Common myeloid progenitor, CD34-positive (primary cell): ENCODE measurements at regions not wholly inside any gene's neighbourhood (a gene's known extent, or its start where the extent isn't known, plus 50 kb on each side); places are given as distances from the start of the nearest gene placed in this dataset.

Experiments
- CTCF ChIA-PET: fragments of 350-600 bp; sonication (Branson Sonifier 250); formaldehyde crosslinking; loops from one replicate; lab custom pipeline; 2021; ENCODE audit warnings: antibody characterized with exemption; lab: Charles Lee
- POLR2A ChIA-PET: fragments of 350-600 bp; sonication (Branson Sonifier 250); formaldehyde crosslinking; loops from one replicate; lab custom pipeline; 2021; ENCODE audit warnings: antibody characterized with exemption; lab: Charles Lee
- DNase-seq, 3 donors: peaks; one replicate each; pipeline versions ENCODE4 v3.0.0 to v3.0.0-alpha.2; 2013
- H3K27ac ChIP-seq, 2 experiments: 1 replicate in 1 of 2; 2 replicates in 1 of 2; pipeline ENCODE4 v1.7.0; 2013; ENCODE audit warnings: inconsistent platforms in 2 of 2, low read length in 2 of 2, mild to moderate bottlenecking in 2 of 2, low read depth in 1 of 2, moderate library complexity in 1 of 2; ENCODE audit not compliant: severe bottlenecking in 2 of 2, insufficient read depth in 1 of 2, poor library complexity in 1 of 2
- H3K27me3 ChIP-seq, 5 experiments: replicated peaks in 2 of 5; 1 replicate in 3 of 5; 2 replicates in 2 of 5; pipeline versions ENCODE4 v1.6.1 to v1.7.0; 2013; ENCODE audit warnings: low read length in 4 of 5, mild to moderate bottlenecking in 2 of 5, moderate library complexity in 2 of 5, inconsistent platforms in 1 of 5; ENCODE audit not compliant: insufficient read depth in 5 of 5, control insufficient read depth in 4 of 5
- H3K36me3 ChIP-seq, 4 experiments: 1 replicate in 2 of 4; 2 replicates in 2 of 4; pipeline versions ENCODE4 v1.6.1 to v1.7.0; 2013; ENCODE audit warnings: low read length in 3 of 4, control low read depth in 1 of 4, mild to moderate bottlenecking in 1 of 4; ENCODE audit not compliant: control insufficient read depth in 4 of 4, insufficient read depth in 4 of 4
- H3K4me1 ChIP-seq, 4 experiments: 1 replicate in 3 of 4; 2 replicates in 1 of 4; pipeline versions ENCODE4 v1.6.1 to v1.7.1; 2013; ENCODE audit warnings: low read length in 3 of 4, mild to moderate bottlenecking in 3 of 4, control low read depth in 1 of 4, inconsistent platforms in 1 of 4, moderate library complexity in 1 of 4; ENCODE audit not compliant: control insufficient read depth in 4 of 4, insufficient read depth in 4 of 4; ENCODE audit errors: control extremely low read depth in 1 of 4
- H3K4me3 ChIP-seq, 7 experiments: 1 replicate in 4 of 7; 2 replicates in 3 of 7; pipeline versions ENCODE4 v1.5.1 to v1.7.0; 2013; ENCODE audit warnings: mild to moderate bottlenecking in 7 of 7, low read length in 6 of 7, moderate library complexity in 6 of 7, inconsistent platforms in 2 of 7, low read depth in 2 of 7, control low read depth in 1 of 7; ENCODE audit not compliant: insufficient read depth in 4 of 7, control insufficient read depth in 1 of 7; ENCODE audit errors: extremely low read depth in 1 of 7
- H3K9me3 ChIP-seq, 5 experiments: 1 replicate in 4 of 5; 2 replicates in 1 of 5; pipeline versions ENCODE4 v1.6.1 to v1.7.1; 2013; ENCODE audit warnings: low read length in 4 of 5, mild to moderate bottlenecking in 2 of 5, inconsistent platforms in 1 of 5, low read depth in 1 of 5, moderate library complexity in 1 of 5; ENCODE audit not compliant: control insufficient read depth in 4 of 5, insufficient read depth in 2 of 5; ENCODE audit errors: control extremely low read depth in 1 of 5
- WGBS: methylation state at CpG from one replicate; pipeline ENCODE4 v1.1.5; 2013; ENCODE audit not compliant: insufficient coverage; 5-methylcytosine and 5-hydroxymethylcytosine counted together

DNA sequence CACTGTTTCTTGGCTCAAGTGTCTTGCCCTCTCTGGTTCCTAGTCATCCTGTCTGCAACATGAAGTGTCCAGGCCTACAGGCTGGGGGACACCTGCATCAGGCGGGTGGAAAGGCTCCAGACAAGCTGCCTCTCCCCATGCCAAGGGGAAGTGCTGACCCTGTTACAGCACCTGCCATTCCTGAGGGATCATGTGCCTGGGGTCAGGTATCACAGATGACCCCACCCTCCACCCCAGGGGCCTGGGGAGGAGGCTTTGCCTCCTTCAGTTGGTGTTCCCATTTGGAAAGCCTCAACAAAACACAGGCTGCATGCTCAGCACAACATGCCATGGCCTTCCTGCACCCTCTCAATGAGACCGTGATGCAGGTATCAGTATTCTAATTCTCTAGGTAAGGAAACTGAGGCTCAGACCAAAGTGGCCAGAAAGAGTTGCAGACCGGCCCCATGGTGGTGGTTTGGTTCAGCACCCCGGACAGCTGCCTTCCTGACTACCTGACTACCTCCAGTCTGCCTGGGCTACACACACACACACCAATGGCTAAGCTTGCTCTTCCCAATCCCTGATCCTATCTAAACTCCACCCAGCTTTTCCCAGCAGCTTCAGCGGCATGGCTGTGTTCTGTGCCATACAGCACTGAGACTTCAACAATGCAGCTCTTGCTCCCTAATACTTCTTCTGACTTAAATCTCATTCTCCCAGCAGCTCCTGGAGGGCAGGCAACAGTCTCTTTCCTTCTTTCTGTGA lies 69.7 kb upstream of the LINGO1 start:
- ChIA-PET POLR2A (no interaction called here), CTCF (no interaction called here)
- Histone ChIP-seq H3K27me3 (peaks cover 0 to 16% (median 2%) of the 10 kb centered on the region in 5 experiments), H3K4me3 (no peak overlapping the region), H3K4me1 (no peaks in the 10 kb centered on the region), H3K36me3 (no peaks in the 10 kb centered on the region), H3K27ac (no peak overlapping the region), H3K9me3 (no peaks in the 10 kb centered on the region)
- WGBS: 23% methylated on average over 3 of the region's 5 CpGs
- DNase-seq: peak in 2 of 3 donors; percentile 22 to 24

DNA sequence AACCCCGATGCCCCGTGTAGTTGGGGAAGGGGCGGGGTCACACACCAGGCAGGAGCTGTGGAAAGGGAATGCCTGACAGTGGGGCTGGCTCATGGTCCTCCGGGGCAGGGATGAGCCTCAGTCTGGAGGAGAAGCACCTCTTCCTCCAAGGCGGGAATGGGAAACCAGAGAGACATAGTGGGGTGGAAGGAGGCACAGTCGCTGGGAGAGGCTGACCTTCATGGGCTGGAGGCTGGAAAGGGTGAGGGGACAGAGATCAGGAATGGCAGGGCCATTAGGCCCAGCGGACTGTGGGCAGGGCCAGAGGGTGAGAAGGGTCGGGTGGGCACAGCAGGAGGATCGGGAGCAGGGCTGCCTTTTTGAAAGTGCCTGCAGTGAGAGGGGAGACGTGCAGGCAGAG lies 65.8 kb upstream of the LINGO1 start:
- Histone ChIP-seq H3K4me3 (no peak overlapping the region), H3K27ac (no peak overlapping the region), H3K27me3 (peaks cover 0 to 34% (median 5%) of the 10 kb centered on the region in 5 experiments), H3K36me3 (no peaks in the 10 kb centered on the region), H3K9me3 (no peaks in the 10 kb centered on the region), H3K4me1 (no peaks in the 10 kb centered on the region)
- ChIA-PET CTCF (no interaction called here), POLR2A (no interaction called here)
- WGBS: 63% methylated on average over 9 of the region's 10 CpGs
- no peak for DNase-seq

GRCh38 chr15:77697893-77698292 lies 65.2 kb upstream of the LINGO1 start:
- POLR2A ChIA-PET: no interaction called here

DNA sequence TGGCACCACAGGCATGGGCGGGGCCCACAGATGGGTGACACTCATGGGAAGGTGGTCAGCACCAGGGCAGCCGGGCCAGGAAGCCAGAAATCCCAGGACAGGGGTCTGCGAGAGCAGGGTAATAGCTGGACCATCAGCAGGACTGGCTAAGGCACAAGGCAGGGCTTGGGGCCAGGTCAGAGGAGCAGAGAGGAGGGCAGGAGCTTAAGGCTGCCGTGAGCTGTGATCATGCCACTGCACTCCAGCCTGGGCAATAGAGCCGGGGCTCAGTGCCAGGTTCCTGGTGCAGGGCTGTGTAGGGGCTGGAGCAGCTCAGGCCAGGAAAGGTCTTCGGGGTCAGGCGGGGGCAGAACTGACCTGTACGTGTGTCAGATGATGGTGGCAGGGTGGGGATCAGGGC lies 64.2 kb upstream of the LINGO1 start:
- WGBS: 92% methylated on average over 8 of the region's 8 CpGs
- Histone ChIP-seq H3K4me1 (no peaks in the 10 kb centered on the region), H3K27ac (no peak overlapping the region), H3K4me3 (no peak overlapping the region), H3K9me3 (no peaks in the 10 kb centered on the region), H3K27me3 (peaks cover 0 to 42% (median 5%) of the 10 kb centered on the region in 5 experiments), H3K36me3 (no peaks in the 10 kb centered on the region)
- CTCF ChIA-PET: no interaction called here
- POLR2A ChIA-PET: no interaction called here
- no peak for DNase-seq

More at GRCh38 chr15:77697893-77698292, 65.2 kb upstream of the LINGO1 start:
- DNase-seq: no peak
- no peak overlapping the region for H3K4me3 ChIP-seq
- H3K27me3 ChIP-seq: peaks cover 0 to 35% (median 5%) of the 10 kb centered on the region in 5 experiments
- CTCF ChIA-PET: no interaction called here
- WGBS: 38% methylated on average over 7 of the region's 7 CpGs
- H3K36me3 ChIP-seq: no peaks in the 10 kb centered on the region
- H3K4me1 ChIP-seq: no peaks in the 10 kb centered on the region
- no peak overlapping the region for H3K27ac ChIP-seq
- no peaks in the 10 kb centered on the region for H3K9me3 ChIP-seq

DNA sequence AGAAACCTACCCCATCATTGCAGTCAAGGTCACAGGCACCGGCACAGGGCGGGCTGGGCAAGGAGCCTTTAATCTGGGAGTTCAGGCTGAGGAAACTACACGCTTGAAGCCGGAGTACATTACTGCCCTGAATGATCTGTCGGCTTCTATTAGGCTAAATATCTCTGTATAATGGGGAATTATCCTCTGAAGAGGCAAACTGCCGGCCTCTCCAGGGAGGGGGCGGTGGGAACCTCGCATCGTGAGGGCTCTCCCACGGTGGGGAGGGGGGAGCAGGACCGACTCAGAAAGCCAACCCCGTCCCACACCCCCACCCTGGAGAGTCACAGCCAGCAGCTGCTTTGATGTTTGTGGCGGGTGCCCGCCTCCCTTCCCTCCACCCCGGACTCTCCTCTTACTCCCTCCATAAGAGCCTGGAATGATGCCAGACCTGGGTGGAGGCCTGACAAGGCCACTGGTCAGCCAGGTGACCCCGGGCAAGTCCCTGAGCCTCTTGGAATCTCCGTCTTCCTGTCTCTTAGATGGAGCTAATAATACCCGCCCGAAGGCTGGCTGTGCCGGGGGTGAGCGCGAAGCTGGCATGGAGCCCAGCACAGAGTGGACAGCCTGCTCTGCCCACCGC lies 63.4 kb upstream of the LINGO1 start:
- H3K27ac ChIP-seq: no peak overlapping the region
- H3K36me3 ChIP-seq: no peaks in the 10 kb centered on the region
- WGBS: 79% methylated on average over 14 of the region's 23 CpGs
- H3K4me3 ChIP-seq: no peak overlapping the region
- no peaks in the 10 kb centered on the region for H3K4me1 ChIP-seq
- no peaks in the 10 kb centered on the region for H3K9me3 ChIP-seq
- peaks cover 0 to 50% (median 5%) of the 10 kb centered on the region in 5 experiments for H3K27me3 ChIP-seq
- ChIA-PET POLR2A (no interaction called here), CTCF (no interaction called here)
- DNase-seq: no peak

- ChIA-PET CTCF (no interaction called here), POLR2A (no interaction called here)
- peaks cover 0 to 51% (median 5%) of the 10 kb centered on the region in 5 experiments for H3K27me3 ChIP-seq
- no peak overlapping the region for H3K4me3 ChIP-seq
- no peaks in the 10 kb centered on the region for H3K36me3 ChIP-seq
- H3K9me3 ChIP-seq: no peaks in the 10 kb centered on the region
- WGBS: 84% methylated on average over 2 of the region's 6 CpGs
- H3K27ac ChIP-seq: no peak overlapping the region
- H3K4me1 ChIP-seq: no peaks in the 10 kb centered on the region
- DNase-seq: no peak
These were observed 62.8 kb upstream of the LINGO1 start for GRCh38 chr15:77695548-77695947.

DNA sequence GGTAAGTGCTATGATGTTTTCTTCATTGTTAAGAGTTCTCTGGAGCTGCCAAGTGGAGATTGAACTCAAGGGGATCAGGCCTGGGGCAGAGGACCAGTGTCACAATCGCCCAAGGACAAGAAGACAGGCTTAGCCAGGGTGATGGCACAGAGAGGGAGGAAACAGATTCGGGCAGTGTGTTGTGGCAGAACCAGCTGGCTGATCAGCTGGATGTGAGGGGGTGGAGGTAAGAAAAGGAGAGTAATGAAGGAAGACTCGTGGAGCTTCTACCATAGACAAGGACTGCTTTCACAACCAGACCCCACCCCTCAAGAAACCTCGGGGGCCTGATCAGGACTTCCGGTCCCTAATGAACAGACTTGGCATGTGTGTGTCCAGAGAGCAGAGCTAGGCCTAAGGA lies 60.9 kb upstream of the LINGO1 start:
- H3K36me3 ChIP-seq: no peaks in the 10 kb centered on the region
- POLR2A ChIA-PET: no interaction called here
- no peak overlapping the region for H3K27ac ChIP-seq
- H3K27me3 ChIP-seq: peaks cover 0 to 50% (median 5%) of the 10 kb centered on the region in 5 experiments
- CTCF ChIA-PET: interaction anchor here (1.1 kb wide), 1 partner anchor 10 kb away, joined by 3 read pairs; no protein-coding TSS in a partner anchor
- H3K4me1 ChIP-seq: no peaks in the 10 kb centered on the region
- H3K9me3 ChIP-seq: no peaks in the 10 kb centered on the region
- WGBS: 100% methylated on average over 2 of the region's 5 CpGs
- no peak for DNase-seq
- no peak overlapping the region for H3K4me3 ChIP-seq
